ENCODE measurements at regions not wholly inside any gene's neighbourhood (a gene's known extent, or its start where the extent isn't known, plus 50 kb on each side); places are given as distances from the start of the nearest gene placed in this dataset.

GRCh38 chr18:25445430-25445829 lies 93.5 kb upstream of the ZNF521 start:
- DNase-seq (ENCODE audit: low read depth): no peak

GRCh38 chr18:25443776-25444175 lies 91.8 kb upstream of the ZNF521 start:
- no peak for DNase-seq (ENCODE audit: low read depth)

GRCh38 chr18:25435149-25435782 lies 83.3 kb upstream of the ZNF521 start:
- no peak for DNase-seq (ENCODE audit: low read depth)

- no peak for DNase-seq (ENCODE audit: low read depth)
These were observed 82.8 kb upstream of the ZNF521 start for GRCh38 chr18:25434745-25435144.

- DNase-seq (ENCODE audit: low read depth): no peak
These were observed 81.6 kb upstream of the ZNF521 start for GRCh38 chr18:25433590-25433989.

GRCh38 chr18:25425024-25425423 lies 73.1 kb upstream of the ZNF521 start:
- no peak for DNase-seq (ENCODE audit: low read depth)

GRCh38 chr18:25423760-25424159 lies 71.8 kb upstream of the ZNF521 start:
- no peak for DNase-seq (ENCODE audit: low read depth)

- no peak for DNase-seq (ENCODE audit: low read depth)
These were observed 71.3 kb upstream of the ZNF521 start for GRCh38 chr18:25423267-25423666.

GRCh38 chr18:25422230-25422629 lies 70.3 kb upstream of the ZNF521 start:
- no peak for DNase-seq (ENCODE audit: low read depth)

- no peak for DNase-seq (ENCODE audit: low read depth)
These were observed 68.3 kb upstream of the ZNF521 start for GRCh38 chr18:25420077-25420825.

- DNase-seq (ENCODE audit: low read depth): no peak
These were observed 64.4 kb upstream of the ZNF521 start for GRCh38 chr18:25416374-25416773.

- no peak for DNase-seq (ENCODE audit: low read depth)
These were observed 58.0 kb upstream of the ZNF521 start for GRCh38 chr18:25409971-25410370.

GRCh38 chr18:25408293-25408692 lies 56.3 kb upstream of the ZNF521 start:
- DNase-seq (ENCODE audit: low read depth): no peak
